ENCODE measurements at regions not wholly inside any gene's neighbourhood (a gene's known extent, or its start where the extent isn't known, plus 50 kb on each side); places are given as distances from the start of the nearest gene placed in this dataset.

DNA sequence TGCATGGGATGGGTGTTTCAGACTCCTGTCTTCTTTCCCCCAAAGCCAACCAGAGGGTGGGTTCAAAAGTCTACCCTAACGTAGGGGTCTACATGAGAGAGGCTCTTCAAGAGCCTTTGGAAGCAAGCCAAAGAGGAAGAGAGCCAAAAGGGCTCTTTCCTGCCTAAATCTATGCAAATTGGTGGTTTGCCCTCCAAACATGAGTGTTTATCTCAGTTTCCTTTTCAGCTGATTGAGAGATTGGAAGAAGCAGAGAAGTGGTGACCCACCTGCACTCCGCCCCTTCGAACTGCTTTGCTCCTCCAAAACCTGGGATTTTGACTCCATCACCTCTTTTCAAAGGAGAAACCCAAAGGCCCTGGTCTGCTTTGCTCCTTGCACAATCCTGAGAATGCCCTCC lies 65.4 kb upstream of the MAF start:
- Histone ChIP-seq H3K4me1 (ENCODE audit: low read depth) (no peaks in the 10 kb centered on the region), H3K27ac (no peak overlapping the region), H3K9me3 (ENCODE audit: low read depth) (no peaks in the 10 kb centered on the region), H3K36me3 (no peaks in the 10 kb centered on the region), H3K27me3 (no peaks in the 10 kb centered on the region), H3K4me3 (no peak overlapping the region)
- TF ChIP-seq, protein P1, sequence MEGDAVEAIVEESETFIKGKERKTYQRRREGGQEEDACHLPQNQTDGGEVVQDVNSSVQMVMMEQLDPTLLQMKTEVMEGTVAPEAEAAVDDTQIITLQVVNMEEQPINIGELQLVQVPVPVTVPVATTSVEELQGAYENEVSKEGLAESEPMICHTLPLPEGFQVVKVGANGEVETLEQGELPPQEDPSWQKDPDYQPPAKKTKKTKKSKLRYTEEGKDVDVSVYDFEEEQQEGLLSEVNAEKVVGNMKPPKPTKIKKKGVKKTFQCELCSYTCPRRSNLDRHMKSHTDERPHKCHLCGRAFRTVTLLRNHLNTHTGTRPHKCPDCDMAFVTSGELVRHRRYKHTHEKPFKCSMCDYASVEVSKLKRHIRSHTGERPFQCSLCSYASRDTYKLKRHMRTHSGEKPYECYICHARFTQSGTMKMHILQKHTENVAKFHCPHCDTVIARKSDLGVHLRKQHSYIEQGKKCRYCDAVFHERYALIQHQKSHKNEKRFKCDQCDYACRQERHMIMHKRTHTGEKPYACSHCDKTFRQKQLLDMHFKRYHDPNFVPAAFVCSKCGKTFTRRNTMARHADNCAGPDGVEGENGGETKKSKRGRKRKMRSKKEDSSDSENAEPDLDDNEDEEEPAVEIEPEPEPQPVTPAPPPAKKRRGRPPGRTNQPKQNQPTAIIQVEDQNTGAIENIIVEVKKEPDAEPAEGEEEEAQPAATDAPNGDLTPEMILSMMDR (IDR thresholded peaks at IDR 0.05; ENCODE audit: low read depth, low read length), result no peak
- DNase-seq (ENCODE audit: low read depth in 1 of 2, low spot score in 1 of 2), result no peak

DNA sequence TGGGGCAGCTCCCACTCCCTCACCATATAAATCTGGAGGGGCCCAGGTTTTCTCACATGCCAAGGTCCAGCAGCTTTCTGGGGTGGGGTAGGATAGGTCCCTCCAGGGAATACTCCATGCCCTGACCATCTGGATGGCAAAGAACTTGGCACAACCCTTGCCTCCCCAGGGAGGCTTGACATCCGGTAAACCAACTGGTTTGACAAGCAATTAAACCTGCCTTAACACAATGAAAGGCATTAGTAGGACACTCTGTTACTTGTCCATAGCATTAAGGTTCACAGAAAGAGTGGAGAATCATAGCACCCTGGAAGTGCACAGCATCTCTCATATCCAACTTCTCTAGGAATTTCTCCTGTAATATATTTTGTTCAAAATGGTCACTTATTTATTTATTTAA lies 63.9 kb upstream of the MAF start:
- Histone ChIP-seq H3K9me3 (ENCODE audit: low read depth) (no peaks in the 10 kb centered on the region), H3K27ac (no peak overlapping the region), H3K27me3 (no peaks in the 10 kb centered on the region), H3K36me3 (no peaks in the 10 kb centered on the region), H3K4me1 (ENCODE audit: low read depth) (no peaks in the 10 kb centered on the region), H3K4me3 (no peak overlapping the region)
- TF ChIP-seq, protein P1 (IDR thresholded peaks at IDR 0.05; ENCODE audit: low read depth, low read length), result no peak
- no peak for DNase-seq (ENCODE audit: low read depth in 1 of 2, low spot score in 1 of 2)

DNA sequence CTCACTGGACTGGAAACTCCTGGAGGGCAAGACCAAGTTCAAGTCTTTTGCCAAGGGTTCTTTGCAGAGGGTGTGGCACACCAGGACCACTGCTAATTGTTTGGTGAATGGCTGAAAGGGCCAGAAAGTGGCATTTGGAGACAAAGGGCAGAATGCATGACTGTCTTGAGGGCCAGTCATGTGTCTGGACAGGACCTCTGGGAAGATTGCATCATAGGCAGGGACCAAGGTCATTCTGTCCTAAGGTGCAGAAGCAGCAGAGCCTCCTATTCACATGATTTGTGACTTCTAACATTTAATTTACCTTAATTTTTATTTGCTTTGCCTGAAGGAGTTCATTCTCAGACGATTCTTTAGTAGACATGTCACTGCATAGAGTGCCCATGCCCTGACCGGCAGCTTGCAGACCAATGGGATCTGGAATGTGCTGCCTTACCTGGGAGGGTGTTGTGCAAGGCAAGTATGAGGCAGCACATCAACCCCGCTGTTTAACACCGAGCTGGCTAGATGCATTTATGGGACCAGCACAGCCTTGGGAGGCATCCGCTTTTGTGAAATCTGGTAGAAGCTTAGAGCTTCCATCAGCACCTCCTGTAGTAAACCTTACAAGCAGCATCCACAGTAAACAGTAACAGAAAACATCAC lies 62.3 kb upstream of the MAF start:
- TF ChIP-seq, protein P1 (IDR thresholded peaks at IDR 0.05; ENCODE audit: low read depth, low read length), result no peak
- Histone ChIP-seq H3K4me3 (no peak overlapping the region), H3K9me3 (ENCODE audit: low read depth) (no peaks in the 10 kb centered on the region), H3K36me3 (no peaks in the 10 kb centered on the region), H3K27ac (no peak overlapping the region), H3K27me3 (no peaks in the 10 kb centered on the region), H3K4me1 (ENCODE audit: low read depth) (no peaks in the 10 kb centered on the region)
- no peak for DNase-seq (ENCODE audit: low read depth in 1 of 2, low spot score in 1 of 2)

DNA sequence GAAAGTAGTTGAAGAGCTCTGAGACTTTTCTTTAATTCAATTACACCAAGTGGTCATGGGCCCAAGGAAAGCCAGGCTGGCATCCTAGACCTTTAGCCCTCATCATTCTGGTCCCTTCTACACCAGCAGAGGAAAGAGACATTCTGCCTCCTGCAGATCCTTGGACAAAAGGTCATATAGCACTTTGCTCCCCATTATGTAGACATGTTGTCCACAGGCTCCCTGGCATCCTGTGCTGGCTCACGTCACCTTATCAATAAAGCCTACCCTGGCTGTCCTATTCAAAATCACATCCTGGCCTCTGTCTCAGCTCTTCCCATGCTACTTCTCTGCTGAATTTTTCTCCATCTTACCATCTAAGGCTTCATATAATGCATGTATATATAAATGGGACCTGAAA lies 61.6 kb upstream of the MAF start:
- no peak overlapping the region for H3K27ac ChIP-seq
- DNase-seq (ENCODE audit: low read depth in 1 of 2, low spot score in 1 of 2), result no peak
- H3K4me1 ChIP-seq (ENCODE audit: low read depth), result no peaks in the 10 kb centered on the region
- no peaks in the 10 kb centered on the region for H3K9me3 ChIP-seq (ENCODE audit: low read depth)
- no peaks in the 10 kb centered on the region for H3K36me3 ChIP-seq
- no peak overlapping the region for H3K4me3 ChIP-seq
- TF ChIP-seq, protein P1 (IDR thresholded peaks at IDR 0.05; ENCODE audit: low read depth, low read length), result no peak
- no peaks in the 10 kb centered on the region for H3K27me3 ChIP-seq

DNA sequence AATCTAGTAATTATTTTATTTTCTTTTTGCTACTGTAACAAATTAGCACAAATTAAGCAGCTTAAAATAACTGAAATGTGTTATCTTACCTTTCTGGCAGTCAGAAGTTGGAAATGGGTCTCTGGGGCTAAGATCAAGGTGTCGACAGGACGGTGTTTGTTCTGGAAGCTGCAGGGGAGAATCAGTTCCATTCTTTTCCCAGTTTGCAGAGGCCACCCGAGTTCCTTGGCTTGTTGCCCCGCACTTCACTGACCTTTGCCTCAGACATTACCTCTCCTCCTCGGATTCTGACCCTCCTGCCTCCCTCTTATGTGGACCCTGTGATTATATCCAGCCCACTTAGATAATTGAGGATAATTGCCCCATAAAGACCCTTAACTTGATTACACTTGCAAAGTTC lies 61.0 kb upstream of the MAF start:
- no peaks in the 10 kb centered on the region for H3K4me1 ChIP-seq (ENCODE audit: low read depth)
- no peaks in the 10 kb centered on the region for H3K27me3 ChIP-seq
- no peaks in the 10 kb centered on the region for H3K9me3 ChIP-seq (ENCODE audit: low read depth)
- no peaks in the 10 kb centered on the region for H3K36me3 ChIP-seq
- no peak for DNase-seq (ENCODE audit: low read depth in 1 of 2, low spot score in 1 of 2)
- H3K27ac ChIP-seq, result no peak overlapping the region
- TF ChIP-seq, protein P1 (IDR thresholded peaks at IDR 0.05; ENCODE audit: low read depth, low read length), result no peak
- no peak overlapping the region for H3K4me3 ChIP-seq
